Adrenal gland (tissue), 5 donors: ENCODE measurements at regions not wholly inside any gene's neighbourhood (a gene's known extent, or its start where the extent isn't known, plus 50 kb on each side); places are given as distances from the start of the nearest gene placed in this dataset.

ENCODE experiments used
- CTCF ChIP-seq, 6 experiments: fragments of 450-650 bp in 4 of 6; fragments of 200-600 bp in 2 of 6; sonication (generic) in 1 of 6; IDR thresholded peaks; 1 replicate in 5 of 6; 2 replicates in 1 of 6; pipeline versions ENCODE4 v1.5.1 to v1.8.0; 2016 to 2021; ENCODE audit warnings: antibody characterized with exemption in 6 of 6, mild to moderate bottlenecking in 2 of 6, moderate library complexity in 1 of 6
- POLR2A ChIP-seq, 2 donors: fragments of 450-650 bp; IDR thresholded peaks; one replicate each; pipeline ENCODE4 v1.6.1; 2017; ENCODE audit warnings: antibody characterized with exemption in 2 of 2, mild to moderate bottlenecking in 2 of 2, moderate library complexity in 1 of 2
- donor health status: DM: no; HTN: no; CAD: no.

GRCh38 chr12:24500421-24500820 is 448.5 kb downstream of the BCAT1 start:
- TF ChIP-seq CTCF (IDR thresholded peaks at IDR 0.05) (no peak), POLR2A (IDR thresholded peaks at IDR 0.05) (no peak)
